SH-SY5Y (cell line): ENCODE measurements at regions not wholly inside any gene's neighbourhood (a gene's known extent, or its start where the extent isn't known, plus 50 kb on each side); places are given as distances from the start of the nearest gene placed in this dataset.

ENCODE experiments used
- GATA2 ChIP-seq: IDR thresholded peaks from 2 replicates; pipeline ENCODE4 v1.6.1; 2011; ENCODE audit warnings: mild to moderate bottlenecking, low read depth, low read length
- GATA3 ChIP-seq: IDR thresholded peaks from 2 replicates; pipeline ENCODE4 v1.6.1; 2011; ENCODE audit warnings: low read depth, mild to moderate bottlenecking, low read length, moderate library complexity

DNA sequence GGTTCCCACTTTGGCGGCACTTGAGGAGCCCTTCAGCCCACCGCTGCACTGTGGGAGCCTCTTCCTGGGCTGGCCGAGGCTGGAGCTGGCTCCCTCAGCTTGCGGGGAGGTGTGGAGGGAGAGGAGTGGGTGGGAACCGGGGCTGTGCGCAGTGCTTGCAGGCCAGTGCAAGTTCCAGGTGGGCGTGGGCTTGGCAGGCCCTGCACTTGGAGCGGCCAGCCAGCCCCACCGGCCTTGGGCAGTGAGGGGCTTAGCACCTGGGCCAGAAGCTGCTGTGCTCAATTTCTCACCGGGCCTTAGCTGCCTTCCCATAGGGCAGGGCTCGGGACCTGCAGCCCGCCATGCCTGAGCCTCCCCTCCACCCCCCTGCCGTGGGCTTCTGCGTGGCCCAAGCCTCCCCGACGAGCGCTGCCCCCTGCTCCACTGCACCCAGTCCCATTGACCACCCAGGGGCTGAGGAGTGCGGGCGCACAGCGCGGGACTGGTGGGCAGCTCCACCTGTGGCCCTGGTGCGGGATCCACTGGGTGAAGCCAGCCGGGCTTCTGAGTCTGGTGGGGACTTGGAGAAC lies 474.3 kb downstream of the MID1IP1 start:
- no peak for TF ChIP-seq GATA2
- no peak for TF ChIP-seq GATA3
